ENCODE measurements at regions not wholly inside any gene's neighbourhood (a gene's known extent, or its start where the extent isn't known, plus 50 kb on each side); places are given as distances from the start of the nearest gene placed in this dataset.

GRCh38 chr18:54671291-54671881, 80.3 kb downstream of the DYNAP start:
- TF ChIP-seq POLR2A (IDR thresholded peaks at IDR 0.05) = no peak
- TF ChIP-seq CTCF (IDR thresholded peaks at IDR 0.05) = peak; percentile 17 to 55 (median 38)

All from tibial nerve (tissue), 3 donors.